ENCODE measurements at regions not wholly inside any gene's neighbourhood (a gene's known extent, or its start where the extent isn't known, plus 50 kb on each side); places are given as distances from the start of the nearest gene placed in this dataset.

GRCh38 chr16:13542284-13542683 lies 377.7 kb upstream of the ERCC4 start:
- no peaks in the 10 kb centered on the region for H3K4me1 ChIP-seq (ENCODE audit: insufficient read depth, low read length)
- H3K79me2 ChIP-seq (ENCODE audit: insufficient read depth, low read length), result no peaks in the 10 kb centered on the region
- no peak overlapping the region for H3K4me2 ChIP-seq (ENCODE audit: low read depth, low read length)
- no peaks in the 10 kb centered on the region for H3K27me3 ChIP-seq (ENCODE audit: control insufficient read depth in 1 of 2, insufficient read depth in 2 of 2, low read length in 2 of 2)
- ChIA-PET POLR2A (no interaction called here), CTCF (ENCODE audit: low intra/inter-chr PET ratio, low total read pairs) (no interaction called here)
- H3K27ac ChIP-seq (ENCODE audit: extremely low read length, insufficient read depth, low read length), result no peak overlapping the region
- H3K4me3 ChIP-seq (replicated peaks in 1 of 3; ENCODE audit: insufficient read depth in 1 of 3, low read depth in 2 of 3, low read length in 3 of 3), result no peak overlapping the region
- in situ Hi-C loops (cut with HindIII; ENCODE audit: extremely low pct_ligation_motif_present, low pct_unique_long_range_greater_than_20kb) (no loop called here), intact Hi-C loops (cut with micrococcal nuclease; ENCODE audit: unreplicated experiment) (no loop called here)
- H2AFZ ChIP-seq (ENCODE audit: low read length), result no peak overlapping the region
- H4K20me1 ChIP-seq (ENCODE audit: insufficient read depth, low read length), result no peaks in the 10 kb centered on the region
- no peak overlapping the region for H3K9ac ChIP-seq (ENCODE audit: insufficient read depth, low read depth, low read length)
- ATAC-seq (no peak), FAIRE-seq (no peak), DNase-seq (ENCODE audit: low spot score) (no peak)
- no peaks in the 10 kb centered on the region for H3K36me3 ChIP-seq (replicated peaks in 1 of 2; ENCODE audit: control insufficient read depth in 1 of 2, insufficient read depth in 2 of 2, low read length in 2 of 2)
- H3K9me3 ChIP-seq (ENCODE audit: low read length), result no peaks in the 10 kb centered on the region
- no TSS peak for BruUV-seq (replicated peaks)
- WGBS (ENCODE audit: low lambda C conversion rate), result 33% methylated on average over 2 of the region's 2 CpGs
- TF ChIP-seq ZNF768 (CRISPR knock-in tag; IDR thresholded peaks at IDR 0.05), result peak; percentile 83; the same call in 1 of the 2 replicates
- TF ChIP-seq, protein P1, sequence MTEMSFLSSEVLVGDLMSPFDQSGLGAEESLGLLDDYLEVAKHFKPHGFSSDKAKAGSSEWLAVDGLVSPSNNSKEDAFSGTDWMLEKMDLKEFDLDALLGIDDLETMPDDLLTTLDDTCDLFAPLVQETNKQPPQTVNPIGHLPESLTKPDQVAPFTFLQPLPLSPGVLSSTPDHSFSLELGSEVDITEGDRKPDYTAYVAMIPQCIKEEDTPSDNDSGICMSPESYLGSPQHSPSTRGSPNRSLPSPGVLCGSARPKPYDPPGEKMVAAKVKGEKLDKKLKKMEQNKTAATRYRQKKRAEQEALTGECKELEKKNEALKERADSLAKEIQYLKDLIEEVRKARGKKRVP (CRISPR knock-in tag; IDR thresholded peaks at IDR 0.05), result no peak

- Histone ChIP-seq H2AFZ (ENCODE audit: low read length) (no peak overlapping the region), H3K36me3 (replicated peaks in 1 of 2; ENCODE audit: control insufficient read depth in 1 of 2, insufficient read depth in 2 of 2, low read length in 2 of 2) (no peaks in the 10 kb centered on the region), H3K4me1 (ENCODE audit: insufficient read depth, low read length) (no peaks in the 10 kb centered on the region), H3K9me3 (ENCODE audit: low read length) (no peaks in the 10 kb centered on the region), H3K9ac (ENCODE audit: insufficient read depth, low read depth, low read length) (no peak overlapping the region), H3K79me2 (ENCODE audit: insufficient read depth, low read length) (no peaks in the 10 kb centered on the region), H4K20me1 (ENCODE audit: insufficient read depth, low read length) (no peaks in the 10 kb centered on the region), H3K4me3 (replicated peaks in 1 of 3; ENCODE audit: insufficient read depth in 1 of 3, low read depth in 2 of 3, low read length in 3 of 3) (no peak overlapping the region), H3K4me2 (ENCODE audit: low read depth, low read length) (no peak overlapping the region), H3K27me3 (ENCODE audit: control insufficient read depth in 1 of 2, insufficient read depth in 2 of 2, low read length in 2 of 2) (no peaks in the 10 kb centered on the region), H3K27ac (ENCODE audit: extremely low read length, insufficient read depth, low read length) (no peak overlapping the region)
- no TSS peak for BruUV-seq (replicated peaks)
- ChIA-PET CTCF (ENCODE audit: low intra/inter-chr PET ratio, low total read pairs) (no interaction called here), POLR2A (no interaction called here)
- 24% methylated on average over 1 of the region's 1 CpG for WGBS (ENCODE audit: low lambda C conversion rate)
- DNase-seq (ENCODE audit: low spot score) (no peak), ATAC-seq (no peak), FAIRE-seq (no peak)
- intact Hi-C loops (cut with micrococcal nuclease; ENCODE audit: unreplicated experiment) (no loop called here), in situ Hi-C loops (cut with HindIII; ENCODE audit: extremely low pct_ligation_motif_present, low pct_unique_long_range_greater_than_20kb) (no loop called here)
- TF ChIP-seq TEAD3 (CRISPR knock-in tag; optimal IDR thresholded peaks at IDR 0.05; ENCODE audit: borderline replicate concordance) (no peak), ZMYM4 (CRISPR knock-in tag; IDR thresholded peaks at IDR 0.05) (no peak), KAT2B (IDR thresholded peaks at IDR 0.05; ENCODE audit: borderline replicate concordance, low read depth, low read length) (no peak), CTCF (CRISPR knock-in tag; IDR thresholded peaks at IDR 0.05) (no peak)
- TF ChIP-seq, protein P2, sequence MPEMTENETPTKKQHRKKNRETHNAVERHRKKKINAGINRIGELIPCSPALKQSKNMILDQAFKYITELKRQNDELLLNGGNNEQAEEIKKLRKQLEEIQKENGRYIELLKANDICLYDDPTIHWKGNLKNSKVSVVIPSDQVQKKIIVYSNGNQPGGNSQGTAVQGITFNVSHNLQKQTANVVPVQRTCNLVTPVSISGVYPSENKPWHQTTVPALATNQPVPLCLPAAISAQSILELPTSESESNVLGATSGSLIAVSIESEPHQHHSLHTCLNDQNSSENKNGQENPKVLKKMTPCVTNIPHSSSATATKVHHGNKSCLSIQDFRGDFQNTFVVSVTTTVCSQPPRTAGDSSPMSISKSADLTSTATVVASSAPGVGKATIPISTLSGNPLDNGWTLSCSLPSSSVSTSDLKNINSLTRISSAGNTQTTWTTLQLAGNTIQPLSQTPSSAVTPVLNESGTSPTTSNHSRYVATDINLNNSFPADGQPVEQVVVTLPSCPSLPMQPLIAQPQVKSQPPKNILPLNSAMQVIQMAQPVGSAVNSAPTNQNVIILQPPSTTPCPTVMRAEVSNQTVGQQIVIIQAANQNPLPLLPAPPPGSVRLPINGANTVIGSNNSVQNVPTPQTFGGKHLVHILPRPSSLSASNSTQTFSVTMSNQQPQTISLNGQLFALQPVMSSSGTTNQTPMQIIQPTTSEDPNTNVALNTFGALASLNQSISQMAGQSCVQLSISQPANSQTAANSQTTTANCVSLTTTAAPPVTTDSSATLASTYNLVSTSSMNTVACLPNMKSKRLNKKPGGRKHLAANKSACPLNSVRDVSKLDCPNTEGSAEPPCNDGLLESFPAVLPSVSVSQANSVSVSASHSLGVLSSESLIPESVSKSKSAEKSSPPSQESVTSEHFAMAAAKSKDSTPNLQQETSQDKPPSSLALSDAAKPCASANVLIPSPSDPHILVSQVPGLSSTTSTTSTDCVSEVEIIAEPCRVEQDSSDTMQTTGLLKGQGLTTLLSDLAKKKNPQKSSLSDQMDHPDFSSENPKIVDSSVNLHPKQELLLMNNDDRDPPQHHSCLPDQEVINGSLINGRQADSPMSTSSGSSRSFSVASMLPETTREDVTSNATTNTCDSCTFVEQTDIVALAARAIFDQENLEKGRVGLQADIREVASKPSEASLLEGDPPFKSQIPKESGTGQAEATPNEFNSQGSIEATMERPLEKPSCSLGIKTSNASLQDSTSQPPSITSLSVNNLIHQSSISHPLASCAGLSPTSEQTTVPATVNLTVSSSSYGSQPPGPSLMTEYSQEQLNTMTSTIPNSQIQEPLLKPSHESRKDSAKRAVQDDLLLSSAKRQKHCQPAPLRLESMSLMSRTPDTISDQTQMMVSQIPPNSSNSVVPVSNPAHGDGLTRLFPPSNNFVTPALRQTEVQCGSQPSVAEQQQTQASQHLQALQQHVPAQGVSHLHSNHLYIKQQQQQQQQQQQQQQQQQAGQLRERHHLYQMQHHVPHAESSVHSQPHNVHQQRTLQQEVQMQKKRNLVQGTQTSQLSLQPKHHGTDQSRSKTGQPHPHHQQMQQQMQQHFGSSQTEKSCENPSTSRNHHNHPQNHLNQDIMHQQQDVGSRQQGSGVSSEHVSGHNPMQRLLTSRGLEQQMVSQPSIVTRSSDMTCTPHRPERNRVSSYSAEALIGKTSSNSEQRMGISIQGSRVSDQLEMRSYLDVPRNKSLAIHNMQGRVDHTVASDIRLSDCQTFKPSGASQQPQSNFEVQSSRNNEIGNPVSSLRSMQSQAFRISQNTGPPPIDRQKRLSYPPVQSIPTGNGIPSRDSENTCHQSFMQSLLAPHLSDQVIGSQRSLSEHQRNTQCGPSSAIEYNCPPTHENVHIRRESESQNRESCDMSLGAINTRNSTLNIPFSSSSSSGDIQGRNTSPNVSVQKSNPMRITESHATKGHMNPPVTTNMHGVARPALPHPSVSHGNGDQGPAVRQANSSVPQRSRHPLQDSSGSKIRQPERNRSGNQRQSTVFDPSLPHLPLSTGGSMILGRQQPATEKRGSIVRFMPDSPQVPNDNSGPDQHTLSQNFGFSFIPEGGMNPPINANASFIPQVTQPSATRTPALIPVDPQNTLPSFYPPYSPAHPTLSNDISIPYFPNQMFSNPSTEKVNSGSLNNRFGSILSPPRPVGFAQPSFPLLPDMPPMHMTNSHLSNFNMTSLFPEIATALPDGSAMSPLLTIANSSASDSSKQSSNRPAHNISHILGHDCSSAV (CRISPR knock-in tag; IDR thresholded peaks at IDR 0.05; ENCODE audit: borderline replicate concordance), result no peak
Observed at GRCh38 chr16:13543850-13544249, 376.1 kb upstream of the ERCC4 start.
